Stimulated activated CD8-positive, alpha-beta memory T cell treated with anti-CD3 and anti-CD28 coated beads, Interleukin-7, amount 100 ng/mL, for 4 hours (primary cell): ENCODE measurements at regions not wholly inside any gene's neighbourhood (a gene's known extent, or its start where the extent isn't known, plus 50 kb on each side); places are given as distances from the start of the nearest gene placed in this dataset.
"Not testable (repeated sequence)": the region's sequence is repeated elsewhere in the genome, so short reads cannot be mapped to it uniquely, and the experiment has no call there.

Experiments used
- DNase-seq, 2 donors: peaks; one replicate each; pipeline ENCODE4 v3.0.0-alpha.2; 2020; ENCODE audit warnings: low read depth in 2 of 2

- DNase-seq: no peak
Measured at GRCh38 chr7:52360541-52360940, 674.9 kb upstream of the POM121L12 start.

DNA sequence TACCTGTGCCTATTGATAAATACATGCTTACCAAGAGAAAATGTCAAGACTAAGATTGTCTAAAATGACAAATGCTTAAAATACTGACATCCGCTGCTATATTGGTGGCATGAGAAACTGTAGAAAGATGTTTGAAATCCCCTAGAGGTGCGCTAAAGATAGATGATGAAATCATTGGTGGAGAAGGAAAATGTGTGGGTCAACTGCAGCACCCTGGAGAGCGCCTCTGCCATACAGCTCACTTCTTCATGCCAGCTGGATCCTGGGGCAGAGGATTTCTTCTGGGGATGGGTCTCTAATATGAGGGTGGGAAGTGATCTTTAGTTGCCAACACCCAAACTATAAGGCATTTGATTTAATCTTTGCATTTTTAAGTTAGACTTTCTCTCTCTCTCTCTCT is 680.4 kb upstream of the POM121L12 start:
- DNase-seq: no peak

- DNase-seq: no peak
Measured at GRCh38 chr7:52352013-52352981, 683.1 kb upstream of the POM121L12 start.

DNA sequence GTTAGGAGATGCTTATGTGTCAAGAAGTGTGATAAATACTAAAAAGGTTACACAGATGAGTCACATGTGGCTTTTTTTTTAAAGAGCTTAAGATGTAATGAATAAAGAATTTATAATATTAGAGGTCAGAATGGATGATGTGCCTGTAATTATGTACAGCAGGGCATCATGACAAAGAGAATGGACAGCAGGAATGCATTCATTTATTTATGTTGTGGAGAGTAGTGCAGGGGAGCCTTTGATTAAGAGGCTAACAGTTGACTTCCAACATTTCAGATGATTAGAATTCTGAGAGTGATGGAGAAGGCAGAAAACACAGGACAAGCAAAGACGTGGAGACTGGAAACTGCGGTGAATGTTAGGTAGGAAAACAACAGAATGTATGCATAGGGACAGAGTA is 691.4 kb upstream of the POM121L12 start:
- DNase-seq: no peak

DNA sequence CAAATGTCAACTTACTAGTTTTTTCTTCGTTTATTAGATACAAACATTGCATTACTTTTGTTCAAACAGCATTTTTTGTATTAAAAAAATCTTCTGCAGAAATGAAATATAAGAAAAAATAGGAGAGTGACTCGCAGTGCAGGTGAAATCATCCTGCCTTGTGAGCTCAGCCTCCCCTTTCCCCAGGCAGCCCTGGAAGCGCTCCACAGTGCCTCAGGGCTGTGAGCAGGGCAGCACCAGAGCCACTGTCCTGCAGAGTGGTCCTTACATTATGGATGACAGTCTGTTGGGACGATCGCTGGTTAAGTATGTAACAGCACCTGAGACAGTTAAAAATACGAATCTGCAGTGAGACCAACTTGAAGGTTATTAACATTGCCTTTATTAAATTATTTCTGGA is 695.4 kb upstream of the POM121L12 start:
- DNase-seq: no peak

- DNase-seq: not testable (repeated sequence)
Measured at GRCh38 chr7:52328328-52328727, 707.1 kb upstream of the POM121L12 start.

DNA sequence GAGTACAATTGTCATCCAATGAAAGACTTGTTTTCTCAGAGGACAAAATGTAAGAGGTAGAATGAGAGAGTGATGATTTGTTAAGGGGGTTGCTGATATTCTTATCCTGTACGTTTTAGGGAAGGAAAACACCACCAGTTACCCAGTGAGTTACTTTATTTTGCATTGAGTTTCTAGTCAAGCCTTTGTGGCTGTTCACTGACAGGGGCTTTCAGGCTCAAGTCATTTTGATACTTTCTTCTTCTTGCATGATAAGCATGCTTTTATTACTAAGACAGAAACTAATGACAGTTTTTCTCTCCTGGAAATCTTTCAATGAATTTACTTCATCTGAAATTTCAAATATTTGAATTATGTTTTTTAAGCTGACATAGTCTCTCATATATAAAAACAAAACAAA is 710.2 kb upstream of the POM121L12 start:
- DNase-seq: no peak

- no peak for DNase-seq
Measured at GRCh38 chr7:52323202-52323746, 712.2 kb upstream of the POM121L12 start.

- no peak for DNase-seq
Measured at GRCh38 chr7:52320610-52321009, 714.8 kb upstream of the POM121L12 start.

- no peak for DNase-seq
Measured at GRCh38 chr7:52317921-52318320, 717.5 kb upstream of the POM121L12 start.

GRCh38 chr7:52311886-52312285 is 723.5 kb upstream of the POM121L12 start:
- DNase-seq: no peak

GRCh38 chr7:52309631-52310030 is 725.8 kb upstream of the POM121L12 start:
- no peak for DNase-seq

DNA sequence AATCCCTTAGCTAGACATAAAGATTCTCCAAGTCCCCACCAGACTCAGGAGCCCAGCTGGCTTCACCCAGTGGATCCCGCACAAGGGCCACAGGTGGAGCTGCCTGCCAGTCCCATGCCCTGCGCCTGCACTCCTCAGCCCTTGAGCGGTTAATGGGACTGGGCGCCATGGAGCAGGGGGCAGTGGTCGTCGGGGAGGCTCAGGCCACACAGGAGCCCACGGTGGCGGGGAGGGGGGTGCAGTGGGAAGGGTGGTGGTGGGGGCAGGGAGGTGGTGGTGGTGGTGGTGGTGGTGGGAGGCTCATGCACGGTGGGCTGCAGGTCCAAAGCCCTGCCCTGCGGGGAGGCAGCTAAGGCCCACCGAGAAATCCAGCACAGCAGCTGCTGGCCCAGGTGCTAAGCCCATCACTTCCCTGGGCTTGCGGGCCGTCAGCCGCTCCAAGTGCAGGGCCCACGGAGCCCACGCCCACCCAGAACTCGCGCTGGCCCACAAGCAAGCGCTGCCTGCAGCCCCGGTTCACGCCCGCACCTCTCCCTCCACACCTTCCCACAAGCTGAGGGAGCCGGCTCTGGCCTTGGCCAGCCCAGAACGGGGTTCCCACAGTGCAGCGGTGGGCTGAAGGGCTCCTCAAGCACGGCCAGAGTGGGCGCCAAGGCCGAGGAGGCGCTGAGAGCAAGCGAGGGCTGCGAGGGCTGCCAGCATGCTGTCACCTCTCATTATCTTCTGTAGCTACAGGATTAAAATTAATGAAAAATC is 732.5 kb upstream of the POM121L12 start:
- DNase-seq: no peak

- DNase-seq: no peak
Measured at GRCh38 chr7:52297128-52297527, 738.3 kb upstream of the POM121L12 start.

GRCh38 chr7:52294942-52295341 is 740.5 kb upstream of the POM121L12 start:
- DNase-seq: no peak

GRCh38 chr7:52289247-52289646 is 746.2 kb upstream of the POM121L12 start:
- no peak for DNase-seq

- DNase-seq: no peak
Measured at GRCh38 chr7:52287698-52288097, 747.7 kb upstream of the POM121L12 start.

DNA sequence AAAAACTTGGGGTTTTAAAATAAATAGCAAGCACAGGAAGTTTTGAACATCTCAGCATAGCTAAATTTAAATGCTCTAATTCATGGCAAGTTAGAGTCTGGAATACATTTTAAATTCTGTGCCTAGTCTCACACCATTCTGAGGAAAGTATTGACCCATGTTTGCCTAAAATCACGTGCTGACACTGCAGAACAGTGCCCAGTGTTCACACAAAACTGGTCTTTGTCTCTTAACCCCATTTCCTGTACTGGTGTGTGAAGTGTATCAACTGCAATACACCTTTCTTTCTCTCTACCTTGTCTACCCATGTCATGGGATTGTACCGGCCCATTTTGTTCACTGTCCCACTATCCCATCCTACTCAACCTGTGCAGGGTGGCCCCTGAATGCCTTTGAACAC is 749.7 kb upstream of the POM121L12 start:
- no peak for DNase-seq

GRCh38 chr7:52283335-52283734 is 752.1 kb upstream of the POM121L12 start:
- DNase-seq: no peak

GRCh38 chr7:52273685-52274610 is 761.5 kb upstream of the POM121L12 start:
- no peak for DNase-seq

DNA sequence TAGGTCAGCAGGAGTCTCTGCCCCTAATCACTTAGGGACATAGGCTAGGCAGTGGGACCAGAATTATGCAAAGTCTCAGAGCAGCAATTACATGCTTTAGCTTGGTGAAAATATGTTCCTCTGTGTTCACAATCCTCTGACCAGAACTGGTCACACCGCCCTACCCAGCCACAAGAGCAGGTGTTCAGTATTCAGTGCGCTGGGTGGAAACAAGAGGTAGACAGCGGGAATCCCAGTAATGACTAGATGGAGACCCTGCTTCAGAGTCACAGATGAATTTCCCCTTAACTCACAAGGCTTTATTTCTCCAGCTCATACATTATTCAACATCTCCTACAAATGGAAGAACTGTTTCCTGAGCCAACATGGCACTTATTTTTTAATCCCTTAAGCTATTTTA is 763.7 kb upstream of the POM121L12 start:
- no peak for DNase-seq
